Sciatic nerve (tissue), 2 donors: ENCODE measurements at regions not wholly inside any gene's neighbourhood (a gene's known extent, or its start where the extent isn't known, plus 50 kb on each side); places are given as distances from the start of the nearest gene placed in this dataset.
"Not testable (repeated sequence)": the region's sequence is repeated elsewhere in the genome, so short reads cannot be mapped to it uniquely, and the experiment has no call there.

Experiments used
- ATAC-seq: fragments of 200-7000 bp; cut with Tn5 transposase; one replicate; pipeline ENCODE4 v1.9.1; 2020; ENCODE audit warnings: mild to moderate bottlenecking, moderate library complexity
- DNase-seq: peaks from one replicate; pipeline ENCODE4 v3.0.0-alpha.2; 2020; ENCODE audit warnings: low spot score
- intact Hi-C: fragments of 100-400 bp; cut with DNase I; formaldehyde crosslinking; loops from one replicate; pipeline ENCODE4 v1.14.2; 2022
- donor health status: DM: no; HTN: no; CAD: no.
- donor health status: DM: no; HTN: no; CAD: no.

DNA sequence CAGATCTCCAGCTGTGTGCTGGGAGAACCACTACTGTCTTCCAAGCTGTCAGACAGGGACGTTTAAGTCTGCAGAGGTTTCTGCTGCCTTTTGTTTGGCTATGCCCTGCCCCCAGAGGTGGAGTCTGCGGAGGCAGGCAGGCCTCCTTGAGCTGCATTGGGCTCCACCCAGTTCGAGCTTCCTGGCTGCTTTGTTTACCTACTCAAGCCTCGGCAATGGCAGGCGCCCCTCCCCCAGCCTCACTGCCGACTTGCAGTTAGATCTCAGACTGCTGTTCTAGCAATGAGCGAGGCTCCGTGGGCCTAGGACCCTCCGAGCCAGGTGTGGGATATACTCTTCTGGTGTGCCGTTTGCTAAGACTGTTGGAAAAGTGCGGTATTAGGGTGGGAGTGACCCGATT is 206.8 kb upstream of the FBXO33 start:
- DNase-seq, intact Hi-C loops, ATAC-seq: not testable (repeated sequence)

DNA sequence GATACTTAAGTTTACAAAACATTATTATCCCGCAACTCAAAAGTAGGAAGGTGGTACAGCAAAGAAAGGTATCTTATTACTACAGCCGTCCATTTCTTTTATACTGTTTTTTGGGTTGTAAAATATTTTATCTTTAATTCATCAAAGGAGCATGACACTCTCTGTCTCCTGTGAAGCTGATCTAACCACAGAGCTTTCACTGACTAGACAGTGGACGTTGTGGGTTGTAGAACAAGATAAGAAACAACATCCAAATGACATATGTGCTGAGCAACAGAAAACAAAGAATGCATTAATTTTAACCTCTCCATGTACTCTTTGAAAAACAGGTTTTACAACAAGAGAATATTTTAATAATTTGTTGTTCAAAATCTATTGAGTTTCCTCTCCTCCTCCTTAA is 195.9 kb upstream of the FBXO33 start:
- no peak for ATAC-seq
- no peak for DNase-seq
- intact Hi-C loops = no loop called here

DNA sequence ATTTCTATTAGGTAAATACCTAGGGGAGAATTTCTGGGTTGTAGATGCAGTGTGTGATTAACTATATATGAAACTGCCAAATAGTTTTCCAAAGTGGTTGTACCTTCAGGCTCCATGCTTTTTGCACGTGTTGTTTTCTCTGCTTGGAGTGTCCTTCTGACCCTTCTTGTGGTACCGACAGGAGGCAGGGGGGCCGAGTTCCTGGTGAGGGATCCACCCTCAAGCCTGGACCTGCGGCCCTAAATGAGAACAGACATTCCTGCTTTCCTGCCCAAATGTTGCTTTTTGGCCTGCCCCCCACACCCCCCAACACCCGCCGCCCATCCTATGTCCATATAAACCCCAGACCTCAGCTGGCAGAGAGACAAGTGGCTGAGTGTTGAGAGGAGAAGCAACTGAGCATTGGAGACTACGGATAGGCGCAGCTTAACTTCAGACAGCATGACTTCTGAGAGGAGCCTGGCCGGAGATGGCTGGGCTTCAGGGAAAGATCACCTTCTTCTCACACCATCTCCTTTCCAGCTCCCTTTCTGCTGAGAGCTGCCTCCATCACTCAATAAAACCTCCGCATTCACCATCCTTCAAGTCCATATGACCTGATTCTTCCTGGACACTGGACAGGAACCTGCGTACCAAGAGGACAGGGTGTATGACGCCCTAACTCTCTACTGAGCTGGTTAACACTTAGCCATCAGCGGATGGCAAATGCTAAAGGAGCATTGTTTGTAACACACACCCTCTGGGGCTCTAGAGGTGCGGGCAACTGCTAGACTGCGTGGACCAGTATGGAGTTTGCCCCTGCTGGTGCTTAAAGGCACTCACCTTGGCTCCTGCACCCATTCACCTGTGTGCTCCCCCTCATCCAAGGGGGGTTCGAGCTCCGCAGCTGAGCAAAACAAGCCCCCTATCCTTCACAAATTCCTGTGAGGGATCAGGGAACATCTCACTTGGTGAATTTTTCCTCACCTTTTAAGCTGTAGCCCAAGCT is 194.7 kb upstream of the FBXO33 start:
- intact Hi-C loops = no loop called here
- ATAC-seq = no peak

GRCh38 chr14:39621678-39622077 is 189.4 kb upstream of the FBXO33 start:
- no peak for ATAC-seq
- intact Hi-C loops = no loop called here

More for the DNA sequence above, 194.7 kb upstream of the FBXO33 start:
- DNase-seq = no peak

DNA sequence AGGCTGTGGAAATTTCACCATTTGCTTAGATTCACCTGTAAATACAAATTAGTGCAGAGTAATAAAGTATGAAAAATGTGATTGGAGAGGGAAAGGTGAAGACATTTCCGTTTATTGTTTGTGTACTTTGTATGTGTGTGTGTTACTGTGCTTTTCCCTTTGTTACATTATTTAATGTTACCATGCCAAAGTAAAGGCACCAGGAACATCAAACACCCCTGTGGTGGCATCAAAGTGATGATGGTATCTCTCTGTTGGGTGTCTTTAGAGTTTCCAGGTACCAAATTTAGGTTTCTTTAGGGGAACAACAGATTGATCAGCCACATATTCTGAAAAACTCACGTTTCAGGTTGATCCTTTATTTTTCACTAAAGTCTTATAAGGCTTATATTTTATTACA is 189.0 kb upstream of the FBXO33 start:
- no peak for DNase-seq

More at GRCh38 chr14:39621678-39622077, 189.4 kb upstream of the FBXO33 start:
- DNase-seq = no peak

GRCh38 chr14:39617537-39617936 is 185.3 kb upstream of the FBXO33 start:
- intact Hi-C loops = no loop called here
- DNase-seq = no peak
- no peak for ATAC-seq

More for the DNA sequence above, 189.0 kb upstream of the FBXO33 start:
- ATAC-seq = no peak
- intact Hi-C loops = no loop called here

DNA sequence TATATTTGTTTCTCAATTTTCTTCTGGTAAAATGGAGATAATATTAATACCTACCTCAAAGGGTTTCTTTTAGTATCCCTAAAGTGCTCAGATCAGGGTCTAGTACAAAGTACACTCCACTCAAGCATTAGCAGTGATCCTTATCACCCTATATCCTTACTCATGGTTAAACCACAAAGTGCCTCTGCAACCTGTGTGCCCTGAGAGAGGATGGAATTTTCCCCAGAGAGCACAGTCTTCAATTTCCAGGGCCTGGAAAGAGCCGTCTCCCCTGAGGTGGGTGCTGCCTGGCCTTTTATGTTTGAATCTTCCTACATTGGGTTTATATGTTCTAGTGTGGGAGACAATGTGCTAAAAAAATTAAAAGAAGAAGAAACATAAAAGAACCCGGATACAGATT is 183.1 kb upstream of the FBXO33 start:
- ATAC-seq = no peak
- intact Hi-C loops = no loop called here
- no peak for DNase-seq

GRCh38 chr14:39614297-39614923 is 182.2 kb upstream of the FBXO33 start:
- ATAC-seq (no peak), DNase-seq (no peak)
- intact Hi-C loops = no loop called here

- ATAC-seq = no peak
- intact Hi-C loops = no loop called here
- DNase-seq = no peak
Measured at GRCh38 chr14:39609119-39609518, 176.9 kb upstream of the FBXO33 start.

GRCh38 chr14:39607978-39608377 is 175.7 kb upstream of the FBXO33 start:
- DNase-seq (no peak), ATAC-seq (no peak)
- intact Hi-C loops = no loop called here

DNA sequence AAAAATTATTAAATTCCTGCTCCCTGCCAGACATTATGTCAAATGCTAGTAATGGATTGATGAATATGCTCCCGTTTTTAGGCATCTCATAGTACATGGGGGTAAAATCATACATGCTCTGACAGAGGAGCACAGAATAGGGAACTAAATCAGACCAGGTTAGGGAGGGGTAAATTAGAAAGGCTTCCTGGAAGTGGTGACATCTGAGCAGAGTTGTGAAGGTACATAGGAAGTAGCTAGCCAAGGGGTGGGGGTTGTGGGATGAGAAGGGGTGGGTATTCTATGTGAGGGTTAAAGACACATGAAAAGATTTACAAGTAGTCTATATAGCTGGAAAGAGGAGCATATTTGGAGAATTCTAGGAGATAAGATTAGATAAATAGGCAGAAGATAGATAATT is 171.7 kb upstream of the FBXO33 start:
- intact Hi-C loops = no loop called here
- ATAC-seq (no peak), DNase-seq (no peak)

GRCh38 chr14:39593377-39593776 is 161.1 kb upstream of the FBXO33 start:
- no peak for DNase-seq
- no peak for ATAC-seq
- intact Hi-C loops = no loop called here

DNA sequence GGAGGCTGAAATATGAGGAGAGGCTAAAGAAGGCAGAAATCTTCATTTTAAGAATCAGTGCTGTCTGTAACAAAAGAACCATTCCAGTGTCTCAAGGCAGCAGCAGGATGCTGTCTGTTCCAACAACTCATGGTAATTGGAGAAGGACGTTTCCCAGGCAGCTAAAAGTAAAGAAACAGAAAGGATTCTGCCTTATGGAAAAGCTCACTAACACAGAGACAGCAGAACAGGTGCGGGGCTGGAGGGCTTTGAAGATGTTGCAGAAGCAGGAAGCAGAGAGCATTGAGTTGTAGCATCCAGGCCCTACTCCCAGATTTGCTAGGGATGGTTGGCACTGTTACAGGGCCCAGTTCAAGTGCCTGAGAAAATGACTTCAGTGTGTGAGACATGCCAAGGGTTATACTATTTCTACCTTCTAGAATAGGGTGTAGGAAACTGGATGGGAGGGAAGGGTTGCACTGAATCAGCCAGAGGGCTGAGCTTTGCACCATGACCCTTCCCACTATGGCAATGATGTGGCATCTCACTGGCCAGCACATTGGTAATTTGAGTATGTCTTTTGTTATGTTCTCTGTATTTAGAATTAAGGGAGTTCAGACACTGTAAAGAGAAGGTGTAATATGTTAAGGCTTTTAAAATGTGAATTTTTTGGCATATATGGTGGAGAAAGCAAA is 160.0 kb upstream of the FBXO33 start:
- intact Hi-C loops = no loop called here
- ATAC-seq (no peak), DNase-seq (no peak)

DNA sequence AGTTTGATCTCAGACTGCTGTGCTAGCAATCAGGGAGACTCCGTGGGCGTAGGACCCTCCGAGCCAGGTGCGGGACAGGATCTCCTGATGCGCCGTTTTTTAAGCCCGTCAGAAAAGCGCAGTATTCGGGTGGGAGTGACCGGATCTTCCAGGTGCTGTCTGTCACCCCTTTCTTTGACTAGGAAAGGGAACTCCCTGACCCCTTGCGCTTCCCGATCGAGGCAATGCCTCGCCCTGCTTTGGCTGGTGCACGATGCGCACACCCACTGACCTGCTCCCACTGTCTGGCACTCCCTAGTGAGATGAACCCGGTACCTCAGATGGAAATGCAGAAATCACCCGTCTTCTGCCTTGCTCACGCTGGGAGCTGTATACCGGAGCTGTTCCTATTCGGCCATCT is 157.6 kb upstream of the FBXO33 start:
- intact Hi-C loops, DNase-seq, ATAC-seq: not testable (repeated sequence)

GRCh38 chr14:39582028-39582654 is 149.9 kb upstream of the FBXO33 start:
- intact Hi-C loops = no loop called here
- DNase-seq (no peak), ATAC-seq (no peak)

DNA sequence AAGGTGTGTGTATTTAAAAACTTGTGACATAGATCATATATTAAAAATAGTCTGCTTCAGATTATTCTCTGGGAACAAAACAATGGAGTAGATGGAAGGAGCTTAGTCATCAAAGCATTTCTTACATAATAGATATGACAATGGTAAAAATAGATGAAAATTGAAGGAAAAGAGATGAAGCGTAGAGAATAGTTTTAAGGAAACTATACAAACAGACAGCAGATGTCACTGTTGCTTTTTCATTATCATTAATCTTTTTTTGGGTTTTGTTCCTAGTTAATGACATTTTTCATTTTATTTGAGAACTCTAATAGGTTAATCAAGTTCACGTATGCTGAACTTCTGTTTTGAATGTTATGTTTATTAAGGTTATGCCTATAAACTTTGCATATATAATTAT is 149.2 kb upstream of the FBXO33 start:
- ATAC-seq = no peak
- no peak for DNase-seq
- intact Hi-C loops = no loop called here

- DNase-seq (no peak), ATAC-seq (no peak)
- intact Hi-C loops = no loop called here
Measured at GRCh38 chr14:39580696-39581095, 148.5 kb upstream of the FBXO33 start.

GRCh38 chr14:39576736-39577135 is 144.5 kb upstream of the FBXO33 start:
- DNase-seq (no peak), ATAC-seq (no peak)
- intact Hi-C loops = no loop called here

DNA sequence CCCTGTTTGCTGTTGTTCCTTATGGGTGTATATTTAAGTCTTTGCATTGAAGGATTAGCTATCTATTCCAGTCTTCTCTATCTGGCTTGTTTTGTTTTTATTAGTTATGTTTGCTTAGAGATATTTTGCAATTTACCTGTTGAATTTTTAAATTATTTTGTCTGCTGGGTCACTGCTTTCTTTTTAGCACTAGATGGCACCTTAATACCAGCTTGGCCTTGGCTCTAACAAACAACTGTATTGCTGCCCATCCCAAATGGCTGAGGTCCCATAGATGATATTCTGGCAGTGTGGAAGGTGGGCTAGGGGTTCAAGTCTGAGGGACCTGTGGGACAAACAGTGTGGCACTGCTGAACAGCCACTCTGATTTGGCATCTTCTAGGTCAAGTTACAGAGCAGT is 144.0 kb upstream of the FBXO33 start:
- ATAC-seq (no peak), DNase-seq (no peak)
- intact Hi-C loops = no loop called here
